ENCODE measurements at regions not wholly inside any gene's neighbourhood (a gene's known extent, or its start where the extent isn't known, plus 50 kb on each side); places are given as distances from the start of the nearest gene placed in this dataset.

- Histone ChIP-seq H3T11ph (ENCODE audit: low read length) (no peak overlapping the region), H4K5ac (ENCODE audit: insufficient read length, low read depth, low read length) (no peak overlapping the region), H3K4me2 (ENCODE audit: insufficient read depth, insufficient read length, low read length) (no peak overlapping the region), H3K23me2 (ENCODE audit: insufficient read length, low read depth, low read length, poor library complexity, severe bottlenecking) (no peaks in the 10 kb centered on the region), H3K56ac (ENCODE audit: insufficient read length, low read depth, low read length) (no peak overlapping the region), H4K91ac (ENCODE audit: insufficient read length, low read depth, low read length) (no peak overlapping the region), H2BK15ac (ENCODE audit: low read depth, low read length) (no peak overlapping the region), H2BK5ac (ENCODE audit: insufficient read length, low read length) (no peak overlapping the region), H4K8ac (replicated peaks; ENCODE audit: insufficient read length, low read depth, low read length) (no peak overlapping the region), H3K23ac (ENCODE audit: insufficient read length, low read depth, low read length) (no peak overlapping the region), H2BK120ac (ENCODE audit: low read depth, low read length, poor library complexity, severe bottlenecking) (no peak overlapping the region), H2BK20ac (ENCODE audit: low read depth, low read length, poor library complexity, severe bottlenecking) (no peak overlapping the region), H3K79me1 (ENCODE audit: insufficient read depth, low read depth, low read length, poor library complexity, severe bottlenecking) (no peaks in the 10 kb centered on the region), H3K18ac (ENCODE audit: insufficient read length, low read depth, low read length) (no peak overlapping the region), H3K79me2 (ENCODE audit: insufficient read depth, low read length) (no peaks in the 10 kb centered on the region), H2AFZ (ENCODE audit: low read length) (no peak overlapping the region), H3K27me3 (ENCODE audit: insufficient read depth, low read length) (no peaks in the 10 kb centered on the region), H3K14ac (ENCODE audit: insufficient read depth, low read length) (no peak overlapping the region), H3K4me1 (ENCODE audit: insufficient read depth, low read length) (no peaks in the 10 kb centered on the region; the same call in 1 of the 2 replicates), H4K20me1 (ENCODE audit: control insufficient read depth, insufficient read depth, insufficient read length) (no peaks in the 10 kb centered on the region), H3K4ac (ENCODE audit: low read depth, low read length) (no peak overlapping the region), H3K9me3 (ENCODE audit: control insufficient read depth, low read depth, low read length) (no peaks in the 10 kb centered on the region), H3K9ac (ENCODE audit: extremely low read depth, insufficient read length, low read length) (no peak overlapping the region), H3K27ac (ENCODE audit: insufficient read length, low read depth, low read length) (no peak overlapping the region), H2BK12ac (ENCODE audit: insufficient read length, low read depth, low read length) (no peak overlapping the region), H2AK5ac (ENCODE audit: insufficient read length, low read length) (no peak overlapping the region)
- H3K27ac Mint-ChIP-seq: peak overlapping the region in 1 of 3 experiments; percentile 53; a peak in 1 of 7 replicates
- no peak overlapping the region for H3K4me3 Mint-ChIP-seq
- peaks cover 18 to 24% of the 10 kb centered on the region in 2 experiments for H3K4me1 Mint-ChIP-seq
- no peaks in the 10 kb centered on the region; the same call in 1 of the 2 replicates for H3K27me3 Mint-ChIP-seq (ENCODE audit: low read depth)
- no peak for TF ChIP-seq CTCF (conservative IDR thresholded peaks at IDR 0.05)
- H3K9me3 Mint-ChIP-seq: no peaks in the 10 kb centered on the region
- H3K36me3 Mint-ChIP-seq (ENCODE audit: insufficient read depth in 1 of 3, low read depth in 3 of 3): no peaks in the 10 kb centered on the region
- WGBS (ENCODE audit: extremely low coverage, insufficient read length, low lambda C conversion rate): no CpG with 5 or more reads among the region's 3 CpGs
- no peak for DNase-seq
These were observed 61.1 kb upstream of the PSD2 start for GRCh38 chr5:139734539-139734916.
